ENCODE measurements at regions not wholly inside any gene's neighbourhood (a gene's known extent, or its start where the extent isn't known, plus 50 kb on each side); places are given as distances from the start of the nearest gene placed in this dataset.

DNA sequence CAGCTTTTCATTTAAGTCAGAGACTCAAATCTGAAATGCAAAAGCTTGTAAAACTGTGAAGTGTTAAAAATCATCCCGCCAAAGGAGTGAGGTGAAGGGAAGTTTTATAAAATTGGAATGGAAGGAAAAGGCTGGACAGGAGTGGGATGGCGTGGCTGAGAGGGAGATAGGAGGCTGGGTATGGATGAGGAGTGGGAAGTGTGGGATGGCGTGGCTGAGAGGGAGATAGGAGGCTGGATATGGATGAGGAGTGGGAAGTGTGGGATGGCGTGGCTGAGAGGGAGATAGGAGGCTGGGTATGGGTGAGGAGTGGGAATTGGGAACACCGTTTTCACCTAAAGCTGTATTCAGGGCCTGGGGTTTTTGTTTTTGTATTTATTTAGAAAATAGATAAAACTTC is 59.4 kb upstream of the NKX2-2 start:
- no peaks in the 10 kb centered on the region for H3K36me3 Mint-ChIP-seq (ENCODE audit: low read depth)
- no peaks in the 10 kb centered on the region for H3K4me1 Mint-ChIP-seq
- intact Hi-C loops (cut with micrococcal nuclease) = no loop called here
- H3K4me3 Mint-ChIP-seq = no peak overlapping the region
- CTCF ChIA-PET = interaction anchor here (1.6 to 5.8 kb wide), 3 partner anchors 41 to 713 kb away, joined by 3 to 23 read pairs (median 11); no protein-coding TSS in a partner anchor
- ATAC-seq (ENCODE audit: low read depth) = no peak
- H3K27me3 Mint-ChIP-seq = peaks cover 16% of the 10 kb centered on the region
- POLR2A ChIA-PET = no interaction called here
- no peak for DNase-seq
- no peak overlapping the region for H3K27ac Mint-ChIP-seq
- H3K9me3 Mint-ChIP-seq = no peaks in the 10 kb centered on the region
- TF ChIP-seq, protein P1, sequence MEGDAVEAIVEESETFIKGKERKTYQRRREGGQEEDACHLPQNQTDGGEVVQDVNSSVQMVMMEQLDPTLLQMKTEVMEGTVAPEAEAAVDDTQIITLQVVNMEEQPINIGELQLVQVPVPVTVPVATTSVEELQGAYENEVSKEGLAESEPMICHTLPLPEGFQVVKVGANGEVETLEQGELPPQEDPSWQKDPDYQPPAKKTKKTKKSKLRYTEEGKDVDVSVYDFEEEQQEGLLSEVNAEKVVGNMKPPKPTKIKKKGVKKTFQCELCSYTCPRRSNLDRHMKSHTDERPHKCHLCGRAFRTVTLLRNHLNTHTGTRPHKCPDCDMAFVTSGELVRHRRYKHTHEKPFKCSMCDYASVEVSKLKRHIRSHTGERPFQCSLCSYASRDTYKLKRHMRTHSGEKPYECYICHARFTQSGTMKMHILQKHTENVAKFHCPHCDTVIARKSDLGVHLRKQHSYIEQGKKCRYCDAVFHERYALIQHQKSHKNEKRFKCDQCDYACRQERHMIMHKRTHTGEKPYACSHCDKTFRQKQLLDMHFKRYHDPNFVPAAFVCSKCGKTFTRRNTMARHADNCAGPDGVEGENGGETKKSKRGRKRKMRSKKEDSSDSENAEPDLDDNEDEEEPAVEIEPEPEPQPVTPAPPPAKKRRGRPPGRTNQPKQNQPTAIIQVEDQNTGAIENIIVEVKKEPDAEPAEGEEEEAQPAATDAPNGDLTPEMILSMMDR (IDR thresholded peaks at IDR 0.05) = no peak

DNA sequence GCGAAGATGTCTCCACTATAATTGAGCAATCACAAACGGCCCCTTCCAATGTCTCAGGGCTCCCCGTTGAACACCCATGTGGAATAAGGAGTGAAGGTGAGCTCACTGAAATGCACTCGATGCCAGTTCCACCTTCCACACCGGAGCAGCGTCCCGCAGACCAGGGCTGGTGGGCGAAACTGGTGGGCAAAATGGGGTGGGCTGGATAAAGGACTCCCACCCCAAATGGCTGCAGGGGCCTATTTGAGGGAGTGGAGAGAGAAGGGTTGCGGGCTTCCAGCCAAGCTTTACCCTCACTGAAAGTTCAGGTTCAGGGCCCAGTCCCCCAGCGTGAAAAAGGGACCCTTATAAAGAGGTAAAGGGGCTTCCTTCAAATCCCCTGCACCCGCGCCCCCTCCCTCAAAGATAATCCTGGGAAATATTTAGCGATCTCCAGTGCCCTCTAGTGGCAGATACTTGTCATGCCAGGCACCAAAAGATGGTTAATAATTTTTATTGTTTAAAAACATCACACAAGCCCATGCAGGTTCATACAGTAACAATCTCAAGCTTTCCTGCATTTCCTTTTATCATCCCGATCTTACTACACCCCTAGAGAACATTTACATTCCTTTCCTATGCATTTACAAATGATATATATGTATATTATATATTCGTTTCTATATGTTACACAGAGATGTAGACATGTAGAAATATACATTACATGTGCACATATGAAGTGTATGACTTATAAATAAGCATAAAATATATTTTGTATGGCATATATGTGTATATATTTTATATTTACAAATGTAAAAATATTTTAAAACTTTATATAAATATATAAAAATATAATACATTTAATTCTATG is 58.2 kb upstream of the NKX2-2 start:
- TF ChIP-seq, protein P1 (IDR thresholded peaks at IDR 0.05) = peak; percentile 98
- Mint-ChIP-seq H3K4me3 (no peak overlapping the region), H3K27ac (no peak overlapping the region), H3K9me3 (no peaks in the 10 kb centered on the region), H3K36me3 (ENCODE audit: low read depth) (no peaks in the 10 kb centered on the region), H3K4me1 (no peaks in the 10 kb centered on the region), H3K27me3 (peaks cover 21% of the 10 kb centered on the region)
- no peak for ATAC-seq (ENCODE audit: low read depth)
- DNase-seq = no peak
- intact Hi-C loops (cut with micrococcal nuclease) = loop anchor here (1.0 kb wide), 2 partner anchors 336 to 712 kb away; no protein-coding TSS in a partner anchor
- ChIA-PET CTCF (interaction anchor here (0.5 to 5.8 kb wide), 5 partner anchors 8 to 735 kb away, joined by 3 to 23 read pairs (median 7); no protein-coding TSS in a partner anchor), POLR2A (no interaction called here)

DNA sequence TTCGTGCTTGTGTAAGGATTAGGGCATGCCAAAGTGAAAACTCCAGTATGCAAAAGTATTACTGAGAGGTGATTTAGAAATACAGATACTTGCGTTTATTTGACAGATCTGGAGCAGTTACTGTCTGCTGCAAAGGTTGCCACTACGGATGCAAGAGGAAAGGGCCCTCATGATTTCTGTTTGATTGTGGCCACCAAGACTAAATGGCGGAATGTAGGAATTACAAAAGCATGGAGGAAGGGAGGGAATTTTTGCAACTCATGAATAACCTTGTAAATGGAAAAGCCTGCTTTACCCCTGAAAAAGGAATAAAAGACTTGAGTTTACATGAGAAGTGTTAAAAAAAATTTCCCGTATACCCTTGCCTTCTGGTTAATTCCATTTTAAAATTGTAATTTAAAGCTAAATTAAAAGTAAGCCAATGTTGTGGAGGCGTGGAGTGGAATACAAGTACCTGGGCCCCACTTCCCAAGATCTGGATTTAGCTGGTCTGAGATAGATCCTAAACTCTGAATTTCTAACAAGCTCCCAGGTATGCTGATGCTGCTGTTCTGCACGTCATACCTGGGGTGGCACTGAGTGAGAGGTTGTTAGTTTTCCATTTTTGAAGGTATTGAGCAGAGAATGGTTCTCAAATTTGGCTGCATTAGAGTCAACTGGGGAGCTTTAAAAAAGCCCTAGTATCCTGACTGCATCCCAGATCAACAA is 56.6 kb upstream of the NKX2-2 start:
- ChIA-PET CTCF (interaction anchor here (0.7 to 5.8 kb wide), 5 partner anchors 10 to 733 kb away, joined by 3 to 23 read pairs (median 7); no protein-coding TSS in a partner anchor), POLR2A (no interaction called here)
- H3K9me3 Mint-ChIP-seq = no peaks in the 10 kb centered on the region
- peaks cover 21% of the 10 kb centered on the region for H3K27me3 Mint-ChIP-seq
- no peaks in the 10 kb centered on the region for H3K4me1 Mint-ChIP-seq
- intact Hi-C loops (cut with micrococcal nuclease) = no loop called here
- no peak overlapping the region for H3K4me3 Mint-ChIP-seq
- DNase-seq = no peak
- H3K36me3 Mint-ChIP-seq (ENCODE audit: low read depth) = no peaks in the 10 kb centered on the region
- ATAC-seq (ENCODE audit: low read depth) = no peak
- no peak overlapping the region for H3K27ac Mint-ChIP-seq
- TF ChIP-seq, protein P1 (IDR thresholded peaks at IDR 0.05) = no peak

DNA sequence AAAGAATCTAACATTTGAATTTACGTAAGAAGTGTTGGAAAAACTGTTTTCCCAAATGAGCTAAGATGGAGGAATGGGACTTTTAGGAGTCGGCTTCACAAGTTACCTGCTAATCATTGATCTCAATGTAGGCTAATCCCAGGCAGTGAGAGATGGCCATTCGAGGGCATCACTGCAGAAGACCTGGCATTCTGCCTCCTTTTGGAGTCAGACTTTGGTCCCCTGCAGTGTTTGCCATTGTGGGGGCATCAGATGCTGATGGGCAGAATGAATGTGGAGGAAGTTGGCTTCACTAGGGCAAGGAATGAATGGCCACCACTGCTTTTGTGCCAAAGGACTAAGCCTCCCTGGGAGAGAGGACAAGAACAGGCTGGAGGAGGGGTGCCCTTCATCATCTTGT is 55.7 kb upstream of the NKX2-2 start:
- Mint-ChIP-seq H3K27me3 (peaks cover 20% of the 10 kb centered on the region), H3K9me3 (no peaks in the 10 kb centered on the region), H3K36me3 (ENCODE audit: low read depth) (no peaks in the 10 kb centered on the region), H3K4me3 (no peak overlapping the region), H3K4me1 (no peaks in the 10 kb centered on the region), H3K27ac (no peak overlapping the region)
- DNase-seq (no peak), ATAC-seq (ENCODE audit: low read depth) (no peak)
- TF ChIP-seq, protein P1 (IDR thresholded peaks at IDR 0.05) = no peak
- ChIA-PET CTCF (no interaction called here), POLR2A (no interaction called here)
- intact Hi-C loops (cut with micrococcal nuclease) = no loop called here

DNA sequence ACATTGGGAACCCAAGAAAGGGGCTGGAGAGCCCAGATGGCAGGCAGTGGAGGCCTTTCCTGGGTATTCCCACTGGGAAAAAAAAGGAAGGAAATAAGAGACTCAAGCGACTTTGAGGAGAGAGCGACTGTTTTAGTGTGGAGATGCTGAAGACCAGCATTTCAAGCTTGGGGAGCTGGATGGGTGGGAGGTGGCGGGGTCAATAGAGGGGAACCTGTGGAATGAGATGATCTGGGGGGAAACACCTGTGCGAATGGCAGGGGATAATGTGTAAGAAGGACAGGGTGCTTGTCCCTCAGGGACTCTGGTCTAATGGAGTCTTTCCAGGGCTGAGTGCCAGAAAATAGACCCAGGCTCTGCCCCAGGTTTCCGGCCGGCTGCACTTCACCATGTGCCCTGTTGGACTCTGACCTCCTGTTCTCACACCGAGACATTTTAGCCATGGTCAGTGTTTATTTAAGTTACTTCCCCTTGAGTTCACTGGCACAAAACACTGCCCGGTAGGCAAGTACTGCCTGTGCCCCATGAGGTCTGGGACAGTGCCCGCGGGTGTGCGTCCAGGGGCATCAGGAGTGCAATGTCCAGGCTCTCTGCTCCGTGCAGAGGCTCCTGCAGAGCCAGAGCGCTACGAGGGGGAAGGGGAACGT is 50.4 kb upstream of the NKX2-2 start:
- no peak for ATAC-seq (ENCODE audit: low read depth)
- no peak overlapping the region for H3K4me3 Mint-ChIP-seq
- intact Hi-C loops (cut with micrococcal nuclease) = no loop called here
- peaks cover 3% of the 10 kb centered on the region for H3K9me3 Mint-ChIP-seq
- CTCF ChIA-PET = no interaction called here
- no peaks in the 10 kb centered on the region for H3K36me3 Mint-ChIP-seq (ENCODE audit: low read depth)
- no peak overlapping the region for H3K27ac Mint-ChIP-seq
- peaks cover 27% of the 10 kb centered on the region for H3K27me3 Mint-ChIP-seq
- no peak for DNase-seq
- TF ChIP-seq, protein P1 (IDR thresholded peaks at IDR 0.05) = no peak
- POLR2A ChIA-PET = no interaction called here
- no peaks in the 10 kb centered on the region for H3K4me1 Mint-ChIP-seq
